Transverse colon (tissue), 4 donors: ENCODE measurements at regions not wholly inside any gene's neighbourhood (a gene's known extent, or its start where the extent isn't known, plus 50 kb on each side); places are given as distances from the start of the nearest gene placed in this dataset.

Experiments used
- small RNA-seq, 4 donors: library from RNA; depleted of rRNA; stranded (forward); fragments of <200 nt; gene quantifications; one replicate each; pipeline ENCODE3, GENCODE V24; 2016

Small RNAs in the stretch of these regions (small RNA-seq; reads per million reads assigned to genes)
- 0 reads per million in 4 donors for gene AC022513.1
